ENCODE measurements at regions not wholly inside any gene's neighbourhood (a gene's known extent, or its start where the extent isn't known, plus 50 kb on each side); places are given as distances from the start of the nearest gene placed in this dataset.

DNA sequence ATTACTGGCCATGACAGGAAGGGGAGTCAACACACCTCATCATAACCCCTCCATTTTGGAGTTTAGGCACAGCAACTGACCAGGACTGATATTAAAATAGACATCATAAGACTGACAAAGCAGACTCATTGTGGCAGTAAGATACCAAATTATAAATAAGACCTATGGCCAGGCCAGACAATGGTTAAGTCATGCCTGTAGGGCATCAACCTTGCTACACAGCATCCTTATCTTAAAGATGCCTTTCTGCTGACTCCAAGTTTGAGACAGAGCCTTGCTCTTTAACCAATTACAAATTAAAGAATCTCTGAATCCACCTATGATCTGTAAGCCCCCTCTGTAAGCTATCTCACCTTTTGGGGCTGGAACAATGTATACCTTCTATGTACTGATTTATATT lies 65.5 kb downstream of the VCX2 start:
- DNase-seq (no peak), ATAC-seq (no peak)
- Mint-ChIP-seq H3K36me3 (ENCODE audit: low read depth) (no peaks in the 10 kb centered on the region), H3K4me3 (no peak overlapping the region), H3K27ac (no peak overlapping the region), H3K4me1 (no peaks in the 10 kb centered on the region), H3K9me3 (peaks cover 7% of the 10 kb centered on the region), H3K27me3 (no peaks in the 10 kb centered on the region)

DNA sequence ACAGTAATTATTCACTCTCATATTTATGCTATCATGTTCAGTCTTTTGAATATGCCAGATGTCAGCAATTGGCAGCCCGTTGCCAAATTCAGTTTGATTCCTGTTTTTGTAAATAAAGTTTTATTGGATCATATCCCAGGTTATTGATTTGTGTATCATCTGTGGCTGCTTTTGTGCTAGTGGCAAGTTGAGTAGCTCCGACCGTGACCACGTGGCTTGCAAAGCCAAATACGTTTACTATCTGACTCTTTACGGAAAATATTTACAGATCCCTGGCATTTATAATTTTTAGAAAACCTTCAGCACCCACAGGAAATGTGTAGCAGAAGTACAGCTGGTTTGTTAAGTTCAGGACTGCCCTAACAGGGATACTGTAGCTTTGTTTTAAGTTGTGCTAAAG lies 67.4 kb downstream of the VCX2 start:
- Mint-ChIP-seq H3K4me3 (no peak overlapping the region), H3K4me1 (no peaks in the 10 kb centered on the region), H3K27me3 (no peaks in the 10 kb centered on the region), H3K27ac (no peak overlapping the region), H3K36me3 (ENCODE audit: low read depth) (no peaks in the 10 kb centered on the region), H3K9me3 (peaks cover 1% of the 10 kb centered on the region)
- DNase-seq (no peak), ATAC-seq (no peak)

DNA sequence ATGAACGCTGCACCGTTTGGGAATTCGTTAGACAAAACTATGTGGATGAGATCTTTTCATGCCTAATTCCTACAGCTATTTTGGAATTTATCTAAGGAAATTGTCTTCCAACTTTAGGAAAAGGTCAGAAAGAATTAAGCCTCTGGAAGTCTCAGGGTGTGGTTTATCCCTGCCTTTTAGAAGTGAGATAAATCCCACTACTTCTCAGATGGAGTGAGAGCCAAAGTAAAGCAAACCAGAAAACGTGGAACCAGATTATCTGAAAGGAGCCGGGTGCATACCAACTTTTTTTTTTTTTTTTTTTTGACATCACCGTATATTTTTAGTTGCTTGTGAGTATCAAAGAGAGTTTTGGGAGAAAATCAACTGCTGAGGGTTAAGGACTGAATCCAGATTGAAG lies 79.6 kb downstream of the VCX2 start:
- no peaks in the 10 kb centered on the region for H3K27me3 Mint-ChIP-seq
- no peak overlapping the region for H3K4me3 Mint-ChIP-seq
- H3K9me3 Mint-ChIP-seq: no peaks in the 10 kb centered on the region
- no peaks in the 10 kb centered on the region for H3K4me1 Mint-ChIP-seq
- H3K27ac Mint-ChIP-seq: no peak overlapping the region
- DNase-seq (no peak), ATAC-seq (no peak)
- no peaks in the 10 kb centered on the region for H3K36me3 Mint-ChIP-seq (ENCODE audit: low read depth)

DNA sequence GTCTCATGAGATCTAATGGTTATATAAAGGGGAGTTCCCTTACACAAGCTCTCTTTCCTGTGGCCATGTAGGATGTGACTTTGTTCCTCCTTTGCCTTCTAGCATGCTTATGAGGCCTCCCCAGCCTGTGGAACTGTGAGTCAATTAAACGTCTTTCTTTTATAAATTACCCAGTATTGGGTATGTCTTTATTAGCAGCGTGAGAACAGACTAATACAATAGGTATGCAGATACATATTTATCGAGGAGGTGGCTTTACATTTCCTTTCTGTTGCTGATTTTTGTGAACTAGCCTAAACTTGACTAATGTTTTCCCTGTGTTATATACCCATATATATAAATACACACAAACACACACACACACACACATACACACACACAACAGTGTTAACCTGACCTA lies 80.2 kb downstream of the VCX2 start:
- ATAC-seq (no peak), DNase-seq (no peak)
- Mint-ChIP-seq H3K36me3 (ENCODE audit: low read depth) (no peaks in the 10 kb centered on the region), H3K27me3 (no peaks in the 10 kb centered on the region), H3K4me3 (no peak overlapping the region), H3K4me1 (no peaks in the 10 kb centered on the region), H3K9me3 (no peaks in the 10 kb centered on the region), H3K27ac (no peak overlapping the region)

DNA sequence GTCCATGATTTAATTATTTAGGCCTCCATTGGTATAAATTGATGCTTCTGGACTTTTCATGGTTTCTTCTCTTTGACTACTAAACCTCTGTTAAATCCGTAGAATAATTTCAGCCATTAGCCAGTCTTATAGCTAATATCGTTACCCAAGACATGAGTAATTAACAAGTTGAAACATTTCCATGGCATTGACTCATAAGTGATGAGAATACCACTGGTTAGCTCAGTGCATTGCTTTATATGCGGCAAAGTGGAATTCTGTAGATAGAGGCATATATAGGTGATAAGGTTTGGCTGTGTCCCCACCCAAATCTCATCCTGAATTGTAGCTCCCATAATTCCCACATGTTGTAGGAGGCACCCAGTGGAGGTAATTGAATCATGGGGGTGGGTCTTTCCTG lies 80.6 kb downstream of the VCX2 start:
- ATAC-seq: no peak
- no peak overlapping the region for H3K4me3 Mint-ChIP-seq
- H3K27ac Mint-ChIP-seq: no peak overlapping the region
- H3K27me3 Mint-ChIP-seq: no peaks in the 10 kb centered on the region
- H3K36me3 Mint-ChIP-seq (ENCODE audit: low read depth): no peaks in the 10 kb centered on the region
- no peaks in the 10 kb centered on the region for H3K4me1 Mint-ChIP-seq
- no peak for DNase-seq
- H3K9me3 Mint-ChIP-seq: no peaks in the 10 kb centered on the region

DNA sequence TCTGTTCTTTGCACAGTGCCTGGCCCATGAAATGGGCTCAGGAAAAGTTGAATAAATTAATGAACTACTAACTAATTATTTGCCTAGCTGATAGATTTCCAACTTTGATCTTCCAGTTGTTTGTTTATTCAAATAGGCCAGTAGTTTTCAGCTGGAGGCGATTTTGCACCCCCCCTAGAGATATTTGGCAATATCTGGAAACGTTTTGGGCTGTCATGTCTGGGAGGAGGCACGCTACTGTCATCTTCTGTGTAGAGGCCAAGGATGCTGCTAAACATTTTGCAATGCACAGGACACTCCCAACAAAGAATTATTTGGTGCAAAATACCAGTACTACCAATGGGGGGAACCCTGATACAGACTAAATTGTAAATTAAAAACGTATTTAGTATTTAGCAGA lies 81.9 kb downstream of the VCX2 start:
- no peak overlapping the region for H3K4me3 Mint-ChIP-seq
- no peaks in the 10 kb centered on the region for H3K36me3 Mint-ChIP-seq (ENCODE audit: low read depth)
- ATAC-seq: no peak
- no peaks in the 10 kb centered on the region for H3K9me3 Mint-ChIP-seq
- no peak for DNase-seq
- no peaks in the 10 kb centered on the region for H3K4me1 Mint-ChIP-seq
- no peaks in the 10 kb centered on the region for H3K27me3 Mint-ChIP-seq
- H3K27ac Mint-ChIP-seq: no peak overlapping the region

DNA sequence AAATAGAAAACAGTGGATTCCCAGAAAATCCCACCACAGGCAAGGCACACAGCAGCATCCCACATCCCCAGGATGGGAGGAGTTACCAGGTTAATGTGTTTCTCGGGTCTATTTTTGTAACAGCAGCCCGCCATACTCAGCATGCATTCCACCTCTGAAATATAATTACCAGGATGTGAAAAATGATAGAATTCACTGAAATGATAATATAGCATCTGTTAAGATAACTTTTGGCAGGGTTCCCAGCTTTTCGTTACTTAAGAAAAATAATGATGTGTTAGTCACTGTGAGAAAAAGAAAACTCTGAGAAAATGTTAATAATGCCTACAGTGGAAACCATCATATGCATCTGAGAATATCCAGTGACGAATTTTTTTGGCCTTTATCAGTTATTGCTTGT lies 87.1 kb downstream of the VCX2 start:
- H3K9me3 Mint-ChIP-seq: no peaks in the 10 kb centered on the region
- ATAC-seq: no peak
- no peaks in the 10 kb centered on the region for H3K4me1 Mint-ChIP-seq
- H3K27me3 Mint-ChIP-seq: no peaks in the 10 kb centered on the region
- H3K36me3 Mint-ChIP-seq (ENCODE audit: low read depth): no peaks in the 10 kb centered on the region
- no peak for DNase-seq
- no peak overlapping the region for H3K4me3 Mint-ChIP-seq
- H3K27ac Mint-ChIP-seq: no peak overlapping the region

DNA sequence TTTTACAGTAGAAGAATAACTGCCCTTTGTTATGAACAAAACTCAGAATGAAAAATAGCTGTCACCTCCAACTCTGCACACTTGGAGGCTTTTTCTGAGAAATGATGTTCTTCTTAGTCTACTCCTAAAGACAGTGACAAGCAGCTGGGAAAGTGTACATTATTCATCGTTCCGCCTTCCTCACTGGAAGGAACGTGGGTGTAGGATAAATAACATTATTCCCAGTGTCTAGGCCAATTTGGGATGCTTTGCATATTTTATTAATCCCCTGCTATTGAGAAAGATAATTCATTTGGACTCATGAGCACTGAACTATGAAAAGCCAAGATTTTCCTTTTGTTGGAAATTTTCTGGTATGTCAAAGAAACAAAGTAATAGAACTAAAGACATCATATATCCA lies 87.8 kb downstream of the VCX2 start:
- H3K27me3 Mint-ChIP-seq: no peaks in the 10 kb centered on the region
- no peak overlapping the region for H3K27ac Mint-ChIP-seq
- H3K36me3 Mint-ChIP-seq (ENCODE audit: low read depth): no peaks in the 10 kb centered on the region
- ATAC-seq (no peak), DNase-seq (no peak)
- no peaks in the 10 kb centered on the region for H3K9me3 Mint-ChIP-seq
- no peak overlapping the region for H3K4me3 Mint-ChIP-seq
- no peaks in the 10 kb centered on the region for H3K4me1 Mint-ChIP-seq

DNA sequence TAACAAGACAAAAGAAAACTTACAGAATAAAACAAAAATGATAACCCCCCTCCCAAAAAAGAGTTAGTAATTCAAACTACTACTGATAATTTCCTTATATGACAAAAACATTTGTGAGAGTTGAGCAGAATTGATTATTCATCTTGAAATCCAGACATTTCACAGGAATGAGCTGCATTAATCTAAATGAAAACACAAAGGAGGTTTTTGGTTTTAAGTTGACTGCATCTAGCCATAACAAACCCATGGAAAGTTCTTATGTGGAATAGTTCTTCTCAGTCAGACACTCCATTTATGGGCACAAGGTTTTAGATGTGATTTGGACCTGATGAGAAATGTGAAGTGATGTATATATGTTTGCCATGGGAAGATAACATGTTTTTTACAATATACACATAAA lies 95.4 kb downstream of the VCX2 start:
- H3K36me3 Mint-ChIP-seq (ENCODE audit: low read depth): no peaks in the 10 kb centered on the region
- H3K4me3 Mint-ChIP-seq: no peak overlapping the region
- H3K27ac Mint-ChIP-seq: no peak overlapping the region
- no peaks in the 10 kb centered on the region for H3K9me3 Mint-ChIP-seq
- H3K27me3 Mint-ChIP-seq: no peaks in the 10 kb centered on the region
- H3K4me1 Mint-ChIP-seq: no peaks in the 10 kb centered on the region
- no peak for DNase-seq
- ATAC-seq: no peak

DNA sequence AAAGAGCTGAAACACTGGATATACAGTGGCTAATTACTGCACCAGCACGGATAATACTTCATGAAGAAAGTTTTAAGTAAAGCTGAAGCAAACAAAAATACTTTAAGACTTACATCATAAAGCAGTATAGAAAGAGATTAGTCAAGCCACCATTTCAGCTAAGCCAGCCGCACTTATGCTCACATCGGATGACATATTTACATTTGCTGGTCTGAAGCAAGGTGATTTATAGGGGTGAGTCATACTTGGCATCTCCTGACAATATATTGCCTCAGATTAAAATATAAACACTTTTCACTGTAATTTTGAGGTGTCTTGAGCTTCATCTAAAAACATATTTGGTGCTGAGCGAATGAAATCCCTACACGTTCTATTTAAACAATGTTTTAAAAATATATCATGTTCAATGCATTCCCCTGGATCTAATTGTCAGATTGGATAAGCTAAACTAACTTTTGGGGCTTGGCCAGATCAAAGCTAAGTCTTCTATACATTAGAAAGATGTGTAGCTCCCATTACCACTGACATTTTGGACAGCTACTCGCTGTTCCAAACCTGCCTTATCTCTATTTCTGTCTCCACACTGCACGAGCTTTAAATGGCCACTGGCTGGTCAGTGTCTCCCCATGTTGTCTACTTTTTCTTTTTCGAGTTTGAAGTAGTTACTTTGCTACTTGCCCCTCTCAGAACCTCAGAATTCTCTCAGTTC lies 103.2 kb downstream of the VCX2 start:
- Mint-ChIP-seq H3K36me3 (ENCODE audit: low read depth) (no peaks in the 10 kb centered on the region), H3K9me3 (no peaks in the 10 kb centered on the region), H3K27ac (no peak overlapping the region), H3K4me3 (no peak overlapping the region), H3K27me3 (no peaks in the 10 kb centered on the region), H3K4me1 (no peaks in the 10 kb centered on the region)
- DNase-seq (no peak), ATAC-seq (no peak)

DNA sequence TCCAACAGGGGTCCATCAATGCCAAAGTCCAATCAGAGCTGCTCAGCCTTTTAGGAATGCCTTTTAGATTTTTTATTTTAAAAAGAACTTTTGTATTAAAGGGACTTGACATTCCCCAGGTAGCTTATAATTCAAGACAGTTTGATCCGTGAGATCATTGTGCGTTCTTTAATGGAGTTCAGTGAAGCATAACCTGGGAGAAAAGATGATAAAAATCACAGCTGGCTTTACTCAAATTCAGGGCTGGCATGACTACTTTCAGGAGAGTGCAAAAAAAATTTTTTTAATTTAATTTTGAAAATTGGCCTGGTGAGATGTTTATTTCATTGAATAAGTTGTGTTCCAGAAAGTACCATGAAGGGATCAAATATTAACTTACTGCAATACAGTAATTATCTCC lies 118.2 kb downstream of the VCX2 start:
- DNase-seq (no peak), ATAC-seq (no peak)
- no peaks in the 10 kb centered on the region for H3K36me3 Mint-ChIP-seq (ENCODE audit: low read depth)
- H3K27me3 Mint-ChIP-seq: no peaks in the 10 kb centered on the region
- H3K27ac Mint-ChIP-seq: no peak overlapping the region
- no peaks in the 10 kb centered on the region for H3K4me1 Mint-ChIP-seq
- no peak overlapping the region for H3K4me3 Mint-ChIP-seq
- no peaks in the 10 kb centered on the region for H3K9me3 Mint-ChIP-seq

DNA sequence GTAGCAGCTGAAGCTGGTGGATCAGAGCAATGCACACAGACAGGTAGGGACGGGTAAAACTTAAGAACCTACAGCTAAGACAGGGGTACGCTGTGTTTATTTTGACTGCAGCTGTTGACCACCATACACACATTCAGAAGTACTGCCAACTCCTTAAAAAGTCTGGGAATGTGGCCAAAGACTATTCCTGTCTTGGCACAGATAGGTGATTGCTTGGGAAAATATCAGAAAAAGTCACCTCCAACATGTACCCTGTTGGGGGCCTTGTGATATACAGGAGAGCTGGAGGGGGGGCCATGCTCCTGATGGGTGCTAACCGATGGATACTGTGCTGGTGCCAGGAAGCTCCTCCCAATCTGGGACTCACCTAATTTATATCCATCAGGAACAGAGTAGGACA lies 121.2 kb downstream of the VCX2 start:
- DNase-seq (no peak), ATAC-seq (no peak)
- Mint-ChIP-seq H3K27me3 (no peaks in the 10 kb centered on the region), H3K36me3 (ENCODE audit: low read depth) (no peaks in the 10 kb centered on the region), H3K4me1 (no peaks in the 10 kb centered on the region), H3K9me3 (no peaks in the 10 kb centered on the region), H3K27ac (no peak overlapping the region), H3K4me3 (no peak overlapping the region)

DNA sequence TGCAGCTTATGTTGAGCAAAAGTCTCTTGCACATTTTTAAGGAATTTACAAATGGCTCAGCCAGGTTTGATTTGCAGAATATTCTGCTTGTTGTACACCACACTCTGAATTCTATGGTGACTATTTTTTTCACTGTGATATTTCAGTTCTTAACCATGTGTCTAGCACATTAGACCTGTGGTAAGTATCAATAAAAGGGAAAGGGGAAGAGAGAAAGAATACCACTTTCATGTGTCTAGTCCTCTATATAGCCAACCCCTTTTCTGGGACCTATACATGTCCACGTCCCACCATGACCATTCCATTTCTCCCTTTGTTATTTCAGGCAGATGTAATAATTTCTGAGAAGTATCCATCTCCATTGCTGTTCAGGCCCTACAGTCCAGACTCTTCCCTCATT lies 121.3 kb upstream of the PNPLA4 start:
- H3K9me3 Mint-ChIP-seq: no peaks in the 10 kb centered on the region
- H3K27me3 Mint-ChIP-seq: no peaks in the 10 kb centered on the region
- no peaks in the 10 kb centered on the region for H3K36me3 Mint-ChIP-seq (ENCODE audit: low read depth)
- DNase-seq (no peak), ATAC-seq (no peak)
- no peak overlapping the region for H3K4me3 Mint-ChIP-seq
- H3K4me1 Mint-ChIP-seq: no peaks in the 10 kb centered on the region
- no peak overlapping the region for H3K27ac Mint-ChIP-seq

DNA sequence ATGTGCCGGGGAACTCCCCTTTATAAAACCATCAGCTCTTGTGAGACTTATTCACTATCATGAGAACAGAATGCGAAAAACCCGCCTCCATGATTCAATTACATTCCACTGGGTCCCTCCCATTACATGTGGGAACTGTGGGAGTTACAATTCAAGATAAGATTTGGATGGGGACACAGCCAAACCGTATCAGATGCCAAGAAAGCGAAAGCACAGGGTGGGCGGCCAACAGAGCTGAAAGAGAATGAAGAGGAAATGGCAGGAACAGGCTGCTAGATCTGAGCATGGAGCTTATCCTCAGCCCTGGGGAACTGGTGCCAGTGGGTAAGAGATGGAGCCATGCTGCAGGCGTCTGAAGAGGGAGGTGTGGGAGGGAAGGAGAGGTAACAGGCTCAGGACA lies 117.7 kb upstream of the PNPLA4 start:
- Mint-ChIP-seq H3K4me3 (no peak overlapping the region), H3K4me1 (no peaks in the 10 kb centered on the region), H3K9me3 (no peaks in the 10 kb centered on the region), H3K27ac (no peak overlapping the region), H3K27me3 (no peaks in the 10 kb centered on the region), H3K36me3 (ENCODE audit: low read depth) (no peaks in the 10 kb centered on the region)
- no peak for DNase-seq
- no peak for ATAC-seq

DNA sequence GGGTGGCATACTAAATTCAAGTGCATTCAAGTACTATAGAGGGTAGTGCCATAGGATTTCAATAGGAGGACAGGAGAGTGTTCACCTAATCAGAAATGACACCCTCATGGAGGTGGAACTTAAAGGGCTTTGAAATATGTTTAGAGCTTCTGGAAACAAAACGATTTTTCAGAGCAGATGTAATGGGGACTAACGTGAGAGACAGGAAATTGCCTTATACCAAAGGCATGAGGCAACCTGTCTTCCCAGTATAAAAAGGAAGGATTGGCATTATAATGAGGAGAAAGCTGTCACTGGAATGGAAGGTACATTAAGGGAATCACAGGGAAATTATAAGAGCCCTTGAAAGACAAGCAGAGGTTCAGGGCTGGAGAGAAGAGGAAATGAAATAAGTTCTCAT lies 116.3 kb upstream of the PNPLA4 start:
- peaks cover 1% of the 10 kb centered on the region for H3K4me1 Mint-ChIP-seq
- ATAC-seq (no peak), DNase-seq (no peak)
- H3K9me3 Mint-ChIP-seq: no peaks in the 10 kb centered on the region
- H3K36me3 Mint-ChIP-seq (ENCODE audit: low read depth): no peaks in the 10 kb centered on the region
- no peaks in the 10 kb centered on the region for H3K27me3 Mint-ChIP-seq
- no peak overlapping the region for H3K4me3 Mint-ChIP-seq
- H3K27ac Mint-ChIP-seq: no peak overlapping the region

DNA sequence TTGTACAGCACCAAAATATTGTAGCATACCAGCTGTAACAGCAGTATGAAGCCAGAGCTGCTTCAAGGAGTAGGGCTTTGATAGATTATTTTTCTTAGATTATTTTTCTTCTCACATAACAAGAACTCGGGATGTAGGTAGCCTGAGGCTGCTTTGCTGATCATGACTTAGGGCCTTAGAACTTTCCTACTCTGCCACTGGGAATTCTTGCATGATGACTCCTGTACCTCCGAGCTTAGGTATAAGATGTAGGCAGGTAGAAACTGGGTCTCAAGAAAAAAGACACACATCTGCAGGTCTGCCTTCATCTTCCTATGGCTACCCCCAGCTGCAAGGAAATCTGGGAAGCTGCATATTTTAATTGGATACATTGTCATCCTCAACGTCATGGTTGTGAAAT lies 115.9 kb upstream of the PNPLA4 start:
- Mint-ChIP-seq H3K27ac (no peak overlapping the region), H3K4me1 (peaks cover 3% of the 10 kb centered on the region), H3K9me3 (no peaks in the 10 kb centered on the region), H3K27me3 (no peaks in the 10 kb centered on the region), H3K4me3 (no peak overlapping the region), H3K36me3 (ENCODE audit: low read depth) (no peaks in the 10 kb centered on the region)
- no peak for DNase-seq
- ATAC-seq: no peak
